GM21825 (cell line): ENCODE measurements at regions not wholly inside any gene's neighbourhood (a gene's known extent, or its start where the extent isn't known, plus 50 kb on each side); places are given as distances from the start of the nearest gene placed in this dataset.
"Not testable (repeated sequence)": the region's sequence is repeated elsewhere in the genome, so short reads cannot be mapped to it uniquely, and the experiment has no call there.

ENCODE experiments used
- ATAC-seq: cut with Tn5 transposase; IDR thresholded peaks from one replicate; pipeline ENCODE4 v1.9.1; 2021; ENCODE audit warnings: mild to moderate bottlenecking, moderate library complexity; ENCODE audit not compliant: unreplicated experiment

- ATAC-seq, result no peak
Measured at GRCh38 chr12:43255522-43256111, 296.4 kb downstream of the ADAMTS20 start.

- ATAC-seq, result no peak
Measured at GRCh38 chr12:43252585-43252984, 299.4 kb downstream of the ADAMTS20 start.

- no peak for ATAC-seq
Measured at GRCh38 chr12:43245947-43246346, 306.1 kb downstream of the ADAMTS20 start.

GRCh38 chr12:43241986-43242385, 310.0 kb downstream of the ADAMTS20 start:
- ATAC-seq, result no peak

- no peak for ATAC-seq
Measured at GRCh38 chr12:43238281-43238680, 313.7 kb downstream of the ADAMTS20 start.

- ATAC-seq, result no peak
Measured at GRCh38 chr12:43237238-43237879, 314.6 kb downstream of the ADAMTS20 start.

- ATAC-seq, result no peak
Measured at GRCh38 chr12:43235721-43236120, 316.3 kb downstream of the ADAMTS20 start.

- ATAC-seq, result no peak
Measured at GRCh38 chr12:43233861-43234260, 318.1 kb downstream of the ADAMTS20 start.

GRCh38 chr12:43226151-43226550, 325.9 kb downstream of the ADAMTS20 start:
- ATAC-seq, result no peak

- ATAC-seq, result not testable (repeated sequence)
Measured at GRCh38 chr12:43224190-43224805, 327.7 kb downstream of the ADAMTS20 start.

- ATAC-seq, result no peak
Measured at GRCh38 chr12:43222796-43223195, 329.2 kb downstream of the ADAMTS20 start.

- no peak for ATAC-seq
Measured at GRCh38 chr12:43221216-43221615, 330.8 kb downstream of the ADAMTS20 start.

- ATAC-seq, result no peak
Measured at GRCh38 chr12:43216490-43216889, 335.5 kb downstream of the ADAMTS20 start.

- ATAC-seq, result no peak
Measured at GRCh38 chr12:43214166-43214565, 337.8 kb downstream of the ADAMTS20 start.

GRCh38 chr12:43213608-43214007, 338.4 kb downstream of the ADAMTS20 start:
- no peak for ATAC-seq

GRCh38 chr12:43210485-43211192, 341.4 kb downstream of the ADAMTS20 start:
- peak; percentile 97 for ATAC-seq

- ATAC-seq, result no peak
Measured at GRCh38 chr12:43208627-43209026, 343.4 kb downstream of the ADAMTS20 start.

GRCh38 chr12:43208221-43208620, 343.8 kb downstream of the ADAMTS20 start:
- ATAC-seq, result no peak

GRCh38 chr12:43206396-43206795, 345.6 kb downstream of the ADAMTS20 start:
- no peak for ATAC-seq

- ATAC-seq, result no peak
Measured at GRCh38 chr12:43198608-43199007, 353.4 kb downstream of the ADAMTS20 start.

GRCh38 chr12:43196268-43196907, 355.6 kb downstream of the ADAMTS20 start:
- no peak for ATAC-seq
